GM21381 (cell line): ENCODE measurements at regions not wholly inside any gene's neighbourhood (a gene's known extent, or its start where the extent isn't known, plus 50 kb on each side); places are given as distances from the start of the nearest gene placed in this dataset.
"Not testable (repeated sequence)": the region's sequence is repeated elsewhere in the genome, so short reads cannot be mapped to it uniquely, and the experiment has no call there.

ENCODE experiments used
- ATAC-seq: cut with Tn5 transposase; IDR thresholded peaks from one replicate; pipeline ENCODE4 v1.9.1; 2021; ENCODE audit warnings: mild to moderate bottlenecking, moderate library complexity; ENCODE audit not compliant: unreplicated experiment

- ATAC-seq: no peak
Measured at GRCh38 chr14:40402957-40403356, 970.7 kb upstream of the FBXO33 start.

- ATAC-seq: no peak
Measured at GRCh38 chr14:40398981-40399380, 966.7 kb upstream of the FBXO33 start.

GRCh38 chr14:40394634-40395340 is 962.6 kb upstream of the FBXO33 start:
- no peak for ATAC-seq

- ATAC-seq: no peak
Measured at GRCh38 chr14:40393143-40393542, 960.9 kb upstream of the FBXO33 start.

- ATAC-seq: no peak
Measured at GRCh38 chr14:40386433-40386832, 954.2 kb upstream of the FBXO33 start.

- no peak for ATAC-seq
Measured at GRCh38 chr14:40374221-40374620, 942.0 kb upstream of the FBXO33 start.

- ATAC-seq: no peak
Measured at GRCh38 chr14:40371011-40371410, 938.8 kb upstream of the FBXO33 start.

GRCh38 chr14:40368314-40368713 is 936.1 kb upstream of the FBXO33 start:
- ATAC-seq: no peak

GRCh38 chr14:40367717-40368116 is 935.5 kb upstream of the FBXO33 start:
- ATAC-seq: no peak

- ATAC-seq: no peak
Measured at GRCh38 chr14:40365305-40365704, 933.1 kb upstream of the FBXO33 start.

- no peak for ATAC-seq
Measured at GRCh38 chr14:40362856-40363255, 930.6 kb upstream of the FBXO33 start.

GRCh38 chr14:40354754-40355153 is 922.5 kb upstream of the FBXO33 start:
- ATAC-seq: no peak

- ATAC-seq: not testable (repeated sequence)
Measured at GRCh38 chr14:40348104-40348503, 915.9 kb upstream of the FBXO33 start.

GRCh38 chr14:40347675-40348074 is 915.4 kb upstream of the FBXO33 start:
- no peak for ATAC-seq

- no peak for ATAC-seq
Measured at GRCh38 chr14:40346275-40346674, 914.0 kb upstream of the FBXO33 start.

- ATAC-seq: no peak
Measured at GRCh38 chr14:40345334-40345733, 913.1 kb upstream of the FBXO33 start.

GRCh38 chr14:40340708-40341107 is 908.5 kb upstream of the FBXO33 start:
- ATAC-seq: no peak

- no peak for ATAC-seq
Measured at GRCh38 chr14:40336846-40337245, 904.6 kb upstream of the FBXO33 start.

- not testable (repeated sequence) for ATAC-seq
Measured at GRCh38 chr14:40326519-40326918, 894.3 kb upstream of the FBXO33 start.

GRCh38 chr14:40318211-40318719 is 886.0 kb upstream of the FBXO33 start:
- no peak for ATAC-seq

- no peak for ATAC-seq
Measured at GRCh38 chr14:40317690-40318089, 885.5 kb upstream of the FBXO33 start.

GRCh38 chr14:40312296-40312695 is 880.1 kb upstream of the FBXO33 start:
- no peak for ATAC-seq

GRCh38 chr14:40309124-40309523 is 876.9 kb upstream of the FBXO33 start:
- ATAC-seq: no peak
